ENCODE measurements at regions not wholly inside any gene's neighbourhood (a gene's known extent, or its start where the extent isn't known, plus 50 kb on each side); places are given as distances from the start of the nearest gene placed in this dataset.
A peak's percentile ranks its signal among the peaks of the same experiment; 100 is the strongest.
"Not testable (repeated sequence)": the region's sequence is repeated elsewhere in the genome, so short reads cannot be mapped to it uniquely, and the experiment has no call there.

DNA sequence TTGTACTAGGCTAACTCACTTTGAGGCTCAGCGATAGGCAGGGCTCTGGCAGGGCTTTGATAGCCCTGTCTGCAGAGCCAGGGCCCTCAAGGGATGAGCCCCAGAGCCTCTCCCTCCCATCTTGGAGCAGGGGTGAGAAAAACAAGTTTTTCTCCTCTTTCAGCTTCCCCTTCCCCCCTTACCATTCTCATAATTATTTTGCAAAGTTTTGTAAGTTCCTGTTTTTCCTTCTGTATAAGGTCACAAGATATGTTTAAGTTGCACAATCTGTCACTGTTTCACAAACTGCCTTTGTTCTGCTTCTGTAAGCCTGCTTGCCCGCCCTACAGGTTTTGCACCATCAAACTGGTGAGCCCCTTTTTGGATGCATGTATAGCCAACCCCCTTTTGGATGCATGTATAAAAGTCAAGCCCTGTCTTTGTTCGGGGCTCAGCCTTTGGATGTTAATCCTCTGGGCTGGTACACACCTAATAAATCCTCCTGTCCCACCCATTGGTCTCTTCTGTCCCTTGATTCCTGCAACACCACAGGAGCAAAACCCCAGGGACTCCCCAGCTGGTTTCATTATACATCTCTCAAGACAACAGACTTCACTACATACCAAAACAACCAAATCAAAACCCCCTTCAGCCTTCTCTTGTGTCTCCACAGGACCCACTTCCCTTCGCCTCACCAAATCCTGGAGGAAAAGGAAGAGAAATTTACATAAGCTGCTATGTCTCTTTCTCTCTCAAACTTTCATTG lies 52.5 kb upstream of the RESF1 start:
- DNase-seq: no peak

GRCh38 chr12:31903025-31903424 lies 56.2 kb upstream of the RESF1 start:
- DNase-seq: no peak

- no peak for DNase-seq
Observed at GRCh38 chr12:31900271-31900670, 58.9 kb upstream of the RESF1 start.

DNA sequence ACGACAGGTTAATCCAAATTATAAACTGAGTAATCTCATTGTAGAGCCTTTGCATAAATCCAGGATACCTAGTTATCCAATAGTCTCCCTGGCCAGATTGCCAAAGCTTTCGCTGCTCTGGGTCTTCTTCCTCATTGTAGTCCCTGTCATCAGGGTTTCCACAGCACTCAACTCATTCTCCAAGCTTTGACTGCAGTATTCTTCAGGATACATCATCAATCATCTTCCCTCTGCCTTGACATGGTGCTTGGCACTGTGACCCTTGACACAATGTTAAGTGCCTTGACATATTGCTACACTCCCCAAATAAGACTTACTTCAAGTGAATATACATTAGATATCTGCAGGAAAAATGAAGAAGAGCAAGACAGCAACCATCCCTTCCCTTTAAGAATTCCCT lies 60.1 kb upstream of the RESF1 start:
- no peak for DNase-seq

DNA sequence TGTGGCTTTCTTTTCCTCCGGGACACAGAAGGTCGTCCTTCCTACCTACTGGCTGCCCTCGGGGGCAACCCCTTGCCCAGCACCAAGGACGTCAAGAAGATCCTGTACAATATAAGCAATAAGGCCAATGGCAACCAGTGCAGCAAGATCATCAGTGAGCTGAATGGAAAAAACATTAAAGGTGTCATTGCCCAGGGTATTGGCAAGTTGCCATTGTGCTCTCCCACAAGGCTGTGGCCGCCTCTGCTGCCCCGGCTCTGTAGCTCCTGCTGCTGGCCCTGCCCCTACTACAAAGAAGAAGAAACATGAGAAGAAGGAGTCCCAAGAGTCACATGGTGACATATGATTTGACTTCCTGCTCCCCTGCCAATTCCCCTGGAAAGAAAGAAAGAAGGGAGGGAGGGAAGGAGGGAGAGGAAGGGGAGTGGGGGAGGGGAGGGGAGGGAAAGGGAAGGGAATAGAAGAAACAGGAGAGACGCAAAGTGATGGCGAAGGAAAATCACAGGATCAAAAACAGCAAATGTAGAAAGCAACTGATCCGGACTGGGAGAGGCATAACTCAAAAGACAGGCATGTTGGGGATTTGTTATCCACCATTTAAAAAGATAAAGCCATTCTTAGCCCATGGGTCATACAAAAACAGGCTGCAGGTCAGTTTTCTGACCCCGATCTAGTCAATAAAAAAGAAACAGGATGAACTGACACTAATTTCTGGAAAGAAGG lies 61.3 kb upstream of the RESF1 start:
- peak; percentile 51 for DNase-seq

DNA sequence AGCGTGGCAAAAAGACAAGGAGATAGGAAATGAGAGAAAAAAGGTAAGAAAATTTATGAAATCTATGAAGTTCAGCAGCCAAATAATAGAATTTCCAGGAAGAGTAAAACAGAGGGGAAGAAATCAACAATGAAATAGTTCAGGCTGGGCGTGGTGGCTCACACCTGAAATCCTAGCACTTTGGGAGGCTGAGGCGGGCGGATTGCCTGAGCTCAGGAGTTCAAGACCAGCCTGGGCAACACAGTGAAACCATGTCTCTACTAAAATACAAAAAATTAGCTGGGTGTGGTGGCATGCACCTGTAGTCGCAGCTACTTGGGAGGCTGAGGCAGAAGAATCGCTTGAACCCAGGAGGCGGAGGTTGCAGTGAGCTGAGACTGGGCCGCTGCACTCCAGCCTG lies 62.1 kb upstream of the RESF1 start:
- DNase-seq: not testable (repeated sequence)

GRCh38 chr12:31896514-31897039 lies 62.6 kb upstream of the RESF1 start:
- DNase-seq: peak; percentile 93

GRCh38 chr12:31895449-31896150 lies 63.6 kb upstream of the RESF1 start:
- peak; percentile 10 for DNase-seq

GRCh38 chr12:31890295-31891285 lies 68.6 kb upstream of the RESF1 start:
- peak; percentile 62 for DNase-seq

DNA sequence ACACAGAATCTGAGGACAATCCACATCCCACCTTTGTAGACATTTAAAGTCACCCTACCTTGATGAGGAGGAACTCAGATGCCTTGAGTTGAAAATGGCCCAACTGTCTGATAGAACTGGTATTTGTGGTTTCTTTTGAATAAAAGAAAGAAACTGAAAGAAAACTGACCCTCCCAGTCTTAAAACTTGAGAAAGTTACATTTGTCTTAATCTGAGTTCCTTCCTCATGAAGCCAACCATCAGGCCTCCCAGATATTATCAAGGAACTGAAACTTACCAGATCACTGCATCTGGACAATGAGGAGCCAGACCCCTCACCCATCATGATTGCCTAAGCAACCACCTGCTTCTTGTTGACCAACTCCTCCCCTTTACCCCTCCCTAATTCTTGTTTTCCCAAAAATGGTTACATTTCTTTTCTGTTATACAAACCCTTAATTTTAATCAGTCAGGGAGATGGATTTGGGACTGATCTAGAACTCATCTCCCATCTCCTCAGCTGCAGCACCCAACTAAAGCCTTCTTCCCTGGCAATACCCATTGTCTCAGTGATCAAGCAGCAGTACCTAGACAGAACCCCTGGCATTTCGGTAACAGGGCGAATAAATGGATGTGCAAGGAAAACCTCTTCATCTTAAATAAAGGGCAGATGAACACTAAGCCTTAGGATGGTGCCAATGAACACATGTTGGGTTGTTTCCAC lies 72.0 kb upstream of the RESF1 start:
- DNase-seq: no peak

- not testable (repeated sequence) for DNase-seq
Observed at GRCh38 chr12:31882682-31883081, 76.5 kb upstream of the RESF1 start.

- no peak for DNase-seq
Observed at GRCh38 chr12:31880340-31880739, 78.9 kb upstream of the RESF1 start.

DNA sequence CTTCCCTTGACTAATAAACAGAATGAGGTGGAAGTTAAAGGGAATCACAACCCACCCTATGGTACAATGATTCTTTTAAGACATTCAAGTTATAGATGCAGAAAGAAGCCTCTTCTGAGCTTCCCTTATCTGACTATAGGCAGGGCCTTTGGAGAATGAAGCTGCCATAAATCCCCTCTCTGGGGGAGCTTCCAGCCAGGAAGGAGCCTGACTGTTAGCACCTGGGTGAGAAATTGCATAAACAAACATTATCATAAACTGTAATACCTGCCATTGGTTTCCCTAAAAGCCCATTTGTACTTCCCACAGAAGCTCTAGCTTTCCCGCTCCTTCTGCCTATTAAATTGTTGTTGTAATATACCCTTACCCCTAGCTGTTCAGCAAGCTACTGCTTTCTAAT lies 81.3 kb upstream of the RESF1 start:
- DNase-seq: no peak

DNA sequence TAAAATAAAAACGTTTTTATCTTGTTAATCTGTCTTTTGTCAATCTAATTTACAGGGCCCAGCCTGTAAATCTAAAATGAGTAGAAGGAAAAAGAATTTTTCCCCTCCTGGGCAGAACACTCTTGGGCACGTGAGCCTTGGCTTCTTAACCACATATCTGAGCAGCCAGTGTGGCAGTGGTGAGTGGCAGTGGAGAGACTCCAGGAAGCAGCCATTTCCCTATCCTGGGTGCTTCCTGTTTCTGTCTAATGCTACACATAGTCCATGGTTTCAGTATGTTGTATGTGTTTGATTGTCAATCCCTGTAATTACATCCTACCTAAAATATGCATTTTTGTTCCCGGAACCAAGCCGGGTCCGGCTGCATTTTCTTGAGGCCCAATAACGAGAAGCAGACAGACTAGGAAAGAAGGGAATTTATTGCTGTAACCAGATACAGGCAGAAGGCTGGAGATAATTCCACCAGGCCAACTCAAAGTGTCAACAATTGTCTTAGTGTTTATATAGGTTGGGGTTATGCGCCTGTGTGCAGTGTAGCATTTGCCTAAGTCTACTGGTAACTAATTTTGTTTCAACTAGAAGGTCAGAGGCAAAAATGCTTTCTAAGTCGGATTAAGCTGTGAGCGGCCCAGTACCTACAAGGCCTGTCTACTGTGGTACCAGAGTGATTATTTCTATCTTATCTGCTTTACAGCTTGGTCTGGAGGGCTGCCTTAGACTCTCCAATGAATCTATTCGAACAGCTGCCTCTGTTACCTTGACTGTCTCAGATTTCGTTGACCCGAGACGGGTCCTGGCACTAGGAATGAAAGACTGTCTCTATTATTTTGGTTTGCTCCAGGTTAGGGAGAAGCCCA lies 82.4 kb upstream of the RESF1 start:
- DNase-seq: peak; percentile 29

DNA sequence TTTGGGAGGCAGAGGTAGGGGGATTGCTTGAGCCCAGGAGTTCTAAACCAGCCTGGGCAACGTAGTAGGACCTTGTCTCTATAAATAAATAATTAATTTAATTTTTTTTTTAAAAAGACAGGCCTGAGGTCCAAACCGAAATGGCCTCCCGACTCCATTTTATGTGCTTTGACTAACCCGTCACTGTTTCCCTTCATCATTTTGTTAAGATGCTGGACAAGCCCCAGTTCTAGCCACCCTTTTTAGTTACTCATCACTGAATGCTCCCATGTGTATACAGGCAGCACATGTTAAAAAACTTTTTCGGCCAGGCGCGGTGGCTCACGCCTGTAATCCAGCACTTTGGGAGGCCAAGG lies 83.6 kb upstream of the RESF1 start:
- DNase-seq: no peak

DNA sequence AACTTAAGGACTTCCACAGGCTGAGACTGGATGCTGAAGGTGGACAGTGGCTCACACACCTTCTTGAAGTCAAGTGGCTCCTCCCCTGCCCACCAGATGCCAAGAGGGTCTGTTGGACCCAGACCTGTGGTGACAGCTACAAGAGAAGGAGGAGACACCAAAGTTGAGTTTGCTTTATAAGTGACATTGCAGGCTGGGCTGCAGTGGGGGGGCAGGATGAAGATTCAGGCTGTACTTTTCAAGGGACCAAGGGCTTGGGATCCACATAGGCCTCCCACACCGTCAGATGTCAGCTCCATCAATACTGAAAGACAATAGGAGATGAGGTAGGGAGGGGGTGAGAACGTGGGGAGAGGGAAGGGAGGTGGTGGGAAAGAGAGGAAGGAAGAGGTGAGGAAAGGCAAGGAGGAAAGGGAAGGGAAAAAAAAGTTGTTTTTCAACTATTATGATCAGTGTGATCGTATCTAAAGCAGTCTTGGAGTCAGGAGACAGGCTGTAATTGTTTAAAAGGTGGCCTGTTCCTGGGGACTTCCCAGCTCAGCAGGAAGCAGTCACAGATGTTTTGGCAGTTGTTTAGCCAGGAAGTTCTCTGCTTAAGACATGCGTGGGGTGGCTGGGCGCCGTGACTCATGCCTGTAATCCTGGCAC lies 84.1 kb upstream of the RESF1 start:
- peak; percentile 87 for DNase-seq

DNA sequence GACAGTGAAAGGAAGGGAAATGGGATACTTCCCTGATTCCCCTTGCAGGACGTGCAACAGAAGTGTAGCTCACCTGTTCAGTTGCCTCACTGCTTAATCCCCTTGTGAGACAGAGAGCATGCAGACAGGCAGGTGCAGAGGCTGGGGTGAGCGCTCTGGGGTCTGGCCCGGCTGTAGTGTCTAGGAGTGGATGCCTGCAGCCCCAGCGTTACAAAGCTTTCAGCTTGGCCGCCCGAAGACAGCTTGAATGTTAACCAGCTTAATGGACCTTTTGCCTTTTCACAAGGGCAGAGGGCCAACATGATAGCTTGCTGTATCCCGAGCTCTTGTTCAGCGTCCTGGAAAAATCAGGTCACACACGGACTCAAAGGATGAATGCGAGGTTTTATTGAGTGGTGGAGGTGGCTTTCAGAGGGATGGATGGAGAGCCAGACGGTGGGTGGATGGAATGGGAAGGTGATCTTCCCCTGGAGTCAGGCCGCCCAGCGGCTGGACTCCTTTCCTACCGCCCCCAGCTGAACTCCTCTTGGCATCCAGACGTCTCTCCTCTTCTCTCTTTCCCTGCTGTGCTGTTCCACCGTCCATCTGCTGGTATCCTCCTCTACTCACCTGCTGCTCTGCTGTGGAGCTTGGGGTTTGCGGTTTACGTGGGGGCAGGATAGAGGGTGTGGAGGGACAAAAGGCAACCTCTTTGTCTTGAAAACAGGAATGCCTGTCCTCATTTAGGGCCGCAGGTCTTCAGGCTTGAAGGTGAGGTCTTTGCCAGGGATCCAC lies 86.2 kb upstream of the RESF1 start:
- DNase-seq: no peak

DNA sequence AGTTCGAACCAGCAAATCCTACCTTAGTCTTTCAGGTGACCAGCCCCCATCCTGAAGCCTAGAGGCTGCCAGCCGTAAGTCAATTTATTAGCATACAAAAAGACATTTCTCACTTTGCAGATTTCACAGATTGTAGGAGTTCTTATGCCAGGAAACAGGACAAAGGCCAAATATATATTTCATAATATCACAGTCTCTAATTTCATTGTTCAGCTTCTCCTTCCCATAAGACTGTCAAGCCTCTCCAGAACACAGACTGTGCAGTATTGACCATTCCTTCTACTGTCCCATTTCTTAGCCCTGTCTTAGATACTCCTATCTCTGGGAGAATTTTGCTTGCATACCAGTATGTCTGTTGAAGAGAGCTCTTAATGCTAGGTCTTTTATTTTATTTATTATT lies 89.2 kb upstream of the RESF1 start:
- no peak for DNase-seq

- DNase-seq: no peak
Observed at GRCh38 chr12:31868965-31869364, 90.2 kb upstream of the RESF1 start.

DNA sequence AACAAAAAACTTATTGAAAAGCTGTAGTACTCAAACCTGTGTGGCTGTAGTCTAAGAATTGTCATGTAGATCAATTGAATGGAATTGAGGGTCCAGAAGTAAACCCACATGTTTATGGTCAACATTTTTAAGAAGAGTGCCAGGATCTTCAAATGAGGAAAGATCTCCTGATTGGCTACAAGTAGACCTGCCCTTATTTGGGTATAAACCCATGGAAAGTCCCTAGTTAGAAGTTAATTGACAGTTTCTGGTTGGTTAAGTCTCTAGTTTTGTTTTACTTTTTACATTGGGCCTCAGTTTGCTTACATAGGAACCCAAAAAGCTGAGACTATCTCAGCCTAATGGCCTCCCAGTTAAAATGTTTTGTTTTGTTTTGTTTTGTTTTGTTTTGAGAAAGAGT lies 91.9 kb upstream of the RESF1 start:
- no peak for DNase-seq
